Activated naive CD4-positive, alpha-beta T cell (primary cell): ENCODE measurements at regions not wholly inside any gene's neighbourhood (a gene's known extent, or its start where the extent isn't known, plus 50 kb on each side); places are given as distances from the start of the nearest gene placed in this dataset.

Experiments used
- DNase-seq, 4 experiments: peaks; one replicate each; lab custom pipeline; 2025; lab: John Stamatoyannopoulos, UW

DNA sequence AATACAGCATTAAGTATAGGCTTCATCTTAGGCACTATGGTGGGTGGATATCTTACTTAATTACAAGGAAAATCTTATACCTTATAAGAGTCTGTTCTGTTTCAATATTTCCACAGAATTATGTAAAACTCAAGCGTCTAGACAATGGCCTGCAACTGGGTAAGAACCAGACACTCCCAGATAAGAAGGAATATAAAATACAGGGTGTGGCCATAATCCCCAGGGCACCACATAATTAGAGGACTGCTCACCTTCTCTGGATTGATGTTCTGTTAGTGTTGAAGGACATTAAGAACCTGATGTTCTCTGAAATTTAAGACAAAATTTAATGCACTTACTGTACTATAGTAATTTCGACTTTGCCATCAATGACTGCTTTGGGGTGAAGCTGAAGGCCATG, 198.2 kb upstream of the ARSJ start:
- no peak for DNase-seq

DNA sequence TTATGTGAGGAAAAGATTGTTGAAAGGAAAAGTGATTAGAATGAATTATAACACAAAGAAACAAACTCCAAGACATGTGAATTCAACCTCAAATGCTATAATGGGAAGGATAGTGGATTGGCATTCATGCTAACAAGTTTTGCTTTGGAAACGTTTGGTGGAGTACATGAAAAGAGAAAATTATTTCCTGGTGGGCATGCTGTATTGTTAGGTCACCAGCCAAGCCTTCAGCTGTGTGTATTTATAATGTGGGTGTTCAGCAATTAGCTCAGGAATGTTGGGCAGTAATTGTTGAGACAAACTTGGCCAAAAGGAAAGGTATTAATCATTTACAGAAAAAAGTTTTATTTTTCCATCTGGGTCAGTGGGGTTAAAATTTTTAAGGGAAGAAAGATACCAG, 198.9 kb upstream of the ARSJ start:
- DNase-seq, result no peak

DNA sequence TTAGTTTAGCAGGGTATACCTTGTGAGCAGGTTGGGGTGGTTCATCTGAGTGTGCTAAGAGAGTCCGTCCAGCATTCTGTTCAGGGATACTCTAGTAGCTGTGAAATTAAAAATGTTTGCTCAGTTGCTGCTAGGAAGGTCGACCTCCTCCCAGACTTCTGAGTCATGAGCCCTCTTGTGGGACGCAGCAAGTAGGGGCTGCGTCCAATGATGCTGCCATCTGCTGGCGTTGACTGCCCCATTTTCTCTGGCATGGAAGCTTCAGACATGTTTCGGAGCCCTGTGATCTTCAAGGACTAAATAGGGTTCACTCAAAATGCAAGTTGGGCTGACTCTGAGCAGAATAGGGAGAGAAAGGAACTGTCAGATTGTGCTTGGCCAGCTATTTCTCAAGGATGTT, 201.0 kb upstream of the ARSJ start:
- DNase-seq, result peak in 2 of 4 experiments; percentile 3 to 33

DNA sequence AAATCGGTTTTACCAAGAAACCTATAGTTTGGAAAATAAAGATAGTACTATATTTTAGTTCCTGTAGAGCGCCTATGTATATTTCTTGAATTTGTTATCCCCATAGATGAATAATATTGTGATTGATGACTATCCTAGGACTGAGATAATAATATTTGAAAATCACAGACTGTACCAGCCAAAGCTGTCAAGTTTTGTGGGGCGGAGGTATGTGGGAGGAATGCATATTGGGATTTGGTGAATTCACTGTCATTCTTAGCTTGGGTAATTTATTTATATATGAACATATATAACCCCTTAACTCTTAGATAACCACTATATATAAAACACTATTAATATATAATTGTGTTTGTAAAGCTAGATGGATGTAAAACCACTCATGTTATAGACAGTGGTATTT, 205.5 kb upstream of the ARSJ start:
- no peak for DNase-seq

DNA sequence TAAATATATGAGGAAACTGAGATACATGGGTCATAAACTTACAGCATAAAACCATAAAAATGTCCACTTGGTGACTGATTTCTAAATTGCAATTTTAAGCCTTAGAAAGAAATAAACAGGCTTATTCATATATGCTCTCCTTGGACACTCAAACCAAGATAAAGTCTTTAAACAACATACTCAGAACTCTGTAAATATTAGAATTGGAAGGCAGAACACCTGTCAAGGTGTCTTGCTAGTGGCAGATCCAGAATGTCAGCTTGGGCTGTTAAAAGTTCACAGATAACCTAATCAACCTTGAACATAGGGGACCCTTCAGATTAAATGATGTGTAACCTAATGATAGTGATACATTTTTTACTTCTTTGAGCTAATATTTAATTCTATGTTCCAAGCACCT, 208.1 kb upstream of the ARSJ start:
- DNase-seq, result no peak

DNA sequence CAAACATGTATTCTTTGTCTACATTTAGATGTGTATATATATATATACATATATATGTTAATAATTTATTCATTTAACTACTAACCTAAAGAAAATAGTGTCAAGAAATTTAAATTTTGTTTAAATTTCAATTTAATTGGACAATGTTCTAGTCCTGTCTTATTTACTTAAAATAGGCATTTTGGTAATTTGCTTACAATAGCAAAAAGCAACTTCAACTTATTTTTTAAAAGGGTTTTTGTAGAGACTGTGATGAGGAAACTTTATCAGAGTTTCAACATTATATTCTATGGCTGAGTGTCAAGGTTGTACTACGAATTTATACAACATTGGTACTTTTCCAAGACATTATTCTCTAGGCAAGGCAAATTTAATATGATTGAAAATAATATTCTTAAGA, 212.0 kb upstream of the ARSJ start:
- no peak for DNase-seq

DNA sequence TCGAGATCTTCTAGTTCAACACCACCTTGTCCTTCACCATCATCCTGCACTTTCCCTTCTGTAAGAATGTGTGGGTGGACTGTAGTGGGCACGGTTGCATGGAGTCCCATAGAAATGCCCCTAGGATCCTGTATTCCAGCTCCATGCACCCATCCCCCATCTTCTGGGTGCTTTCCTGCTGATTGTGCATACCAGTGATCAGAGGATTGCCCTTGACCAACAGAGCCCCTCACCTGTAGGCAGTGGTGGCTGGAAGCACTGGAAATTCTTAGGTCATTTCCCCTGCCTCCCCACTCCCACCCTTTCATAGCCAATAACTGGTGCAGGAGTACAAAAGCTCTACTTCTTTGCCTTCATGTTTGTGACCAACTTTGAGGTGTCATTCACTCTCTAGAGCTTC, 213.4 kb upstream of the ARSJ start:
- DNase-seq, result no peak

DNA sequence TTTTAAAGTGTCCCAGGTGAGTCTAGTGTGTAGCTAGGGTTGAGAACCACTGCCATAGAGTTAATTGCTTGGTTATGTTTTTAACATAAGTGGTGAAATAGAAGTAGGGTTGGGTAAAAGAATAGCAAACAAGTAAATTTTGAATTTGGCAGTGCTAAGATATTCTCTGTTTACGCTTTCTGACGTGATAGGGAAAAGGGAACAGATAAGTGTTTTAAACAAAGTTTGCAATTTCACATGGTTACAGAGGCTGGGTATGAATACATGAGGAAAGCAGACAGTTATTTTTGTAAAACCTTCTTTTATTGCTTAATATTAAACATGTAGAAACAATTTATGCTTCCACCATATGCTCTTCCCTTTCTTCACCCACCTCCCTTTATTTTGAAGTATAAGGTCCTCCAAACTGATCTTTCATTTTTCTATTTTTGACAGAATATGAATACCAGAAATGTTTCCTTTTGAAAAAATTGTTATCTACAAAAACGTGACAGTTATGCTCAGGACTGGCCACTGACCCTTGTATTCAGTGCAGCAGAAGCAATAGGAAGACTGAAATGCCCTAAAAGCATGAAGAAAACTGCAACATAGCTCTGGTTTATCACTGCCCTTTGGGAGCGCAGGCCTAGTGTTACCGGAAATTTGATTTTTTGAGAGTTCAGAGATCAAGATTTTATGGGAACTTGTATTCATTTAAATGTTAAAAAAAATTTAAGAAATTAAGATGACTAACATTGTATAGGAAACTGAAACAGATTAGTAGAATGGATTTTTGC, 214.4 kb upstream of the ARSJ start:
- DNase-seq, result no peak

DNA sequence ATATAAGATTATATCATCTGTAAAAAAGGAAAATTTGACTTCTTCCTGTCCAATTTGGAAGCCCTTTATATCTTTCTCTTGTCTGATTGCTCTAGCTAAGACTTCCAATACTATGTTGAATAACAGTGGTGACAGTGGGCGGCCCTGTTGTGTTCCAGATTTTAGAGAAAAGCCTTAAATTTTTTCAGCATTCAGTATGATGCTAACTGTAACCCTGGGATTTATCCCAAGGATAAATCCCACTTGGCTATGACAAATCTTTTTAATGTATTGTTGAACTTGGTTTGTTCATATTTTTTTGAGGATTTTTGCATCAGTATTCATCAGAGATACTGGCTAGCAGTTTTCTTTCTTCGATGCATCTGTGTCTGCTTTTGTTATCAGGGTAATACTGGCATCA, 217.2 kb upstream of the ARSJ start:
- no peak for DNase-seq

DNA sequence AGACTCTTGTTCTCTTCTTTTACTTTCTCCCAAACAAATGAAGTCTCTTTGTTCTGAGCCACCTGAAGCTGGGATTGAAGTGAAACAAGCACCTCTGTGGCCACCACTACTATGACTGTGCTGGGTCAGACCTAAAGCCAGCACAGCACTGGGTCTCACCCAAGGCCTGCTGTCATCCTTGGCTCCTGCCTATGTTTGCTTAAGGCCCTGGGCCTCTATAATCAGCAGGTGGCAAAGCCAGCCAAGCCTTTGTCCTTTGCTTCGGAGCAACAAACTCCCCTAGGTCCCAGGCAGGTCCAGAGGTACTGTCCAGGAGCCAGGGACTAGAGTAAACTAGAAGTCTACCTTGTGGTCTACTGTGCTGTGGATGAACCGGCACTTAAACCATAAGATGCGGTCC, 220.6 kb upstream of the ARSJ start:
- DNase-seq, result no peak

DNA sequence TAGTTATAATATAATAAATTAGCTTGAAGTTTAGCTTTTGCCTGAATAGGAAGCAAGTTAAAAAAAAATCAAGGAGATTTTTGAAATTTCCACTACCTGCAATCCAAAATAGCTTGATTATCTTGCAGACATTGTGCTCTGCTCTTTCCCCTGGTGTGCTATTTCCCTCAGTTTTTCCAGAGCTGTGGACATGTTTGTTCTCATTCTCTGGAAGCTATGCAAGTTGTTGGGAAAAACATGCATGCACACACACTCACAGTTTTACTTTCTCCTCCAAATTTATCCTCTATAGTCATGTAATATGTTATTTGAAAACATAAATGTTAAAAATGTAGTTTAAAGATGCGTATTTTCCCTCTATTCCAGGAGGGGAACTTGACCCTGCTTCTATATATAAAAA, 225.8 kb upstream of the ARSJ start:
- DNase-seq, result no peak

DNA sequence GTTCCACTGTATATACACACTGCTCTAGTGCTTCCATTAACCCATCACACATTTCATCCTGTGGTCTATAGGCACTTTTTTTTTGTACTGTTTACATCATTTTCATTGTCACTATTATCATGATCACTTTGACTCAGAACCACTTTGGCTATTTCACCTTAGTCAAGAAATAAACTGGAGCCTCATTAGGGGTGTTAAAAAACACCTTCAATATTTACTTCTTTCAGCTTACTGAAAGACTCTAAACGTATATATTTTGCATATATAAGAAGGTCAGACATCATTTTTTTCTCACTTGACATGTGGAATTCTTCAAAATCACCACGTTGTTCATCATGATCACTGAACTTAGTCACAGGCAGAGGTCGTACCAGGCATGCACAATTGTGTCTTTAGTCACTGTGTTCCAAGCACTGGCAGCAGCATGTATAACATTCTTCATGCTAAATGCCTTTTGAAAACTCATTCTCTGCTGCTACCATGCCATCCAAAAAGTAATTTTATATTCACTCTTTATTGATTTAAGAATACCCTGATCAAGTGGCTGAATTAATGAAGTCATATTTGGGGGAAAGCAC, 229.2 kb upstream of the ARSJ start:
- no peak for DNase-seq

DNA sequence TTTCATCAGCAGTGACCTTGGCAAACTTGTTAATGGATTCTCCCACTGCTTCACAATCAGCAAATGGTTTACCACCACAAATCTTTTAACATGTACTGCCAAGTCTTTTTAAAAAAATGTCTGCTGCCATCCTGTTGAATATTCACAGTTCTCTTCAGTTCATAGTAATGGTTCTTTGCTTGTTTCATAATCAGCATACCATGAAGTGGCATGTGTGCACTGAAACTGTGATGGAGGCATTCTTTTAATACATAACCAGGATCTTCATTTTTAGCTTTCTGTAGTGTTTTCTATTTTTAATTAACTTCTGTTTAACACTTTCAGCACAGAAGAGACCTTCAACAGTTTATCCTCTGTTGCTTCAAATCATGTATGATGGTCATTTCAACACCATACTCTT, 230.1 kb upstream of the ARSJ start:
- DNase-seq, result no peak

DNA sequence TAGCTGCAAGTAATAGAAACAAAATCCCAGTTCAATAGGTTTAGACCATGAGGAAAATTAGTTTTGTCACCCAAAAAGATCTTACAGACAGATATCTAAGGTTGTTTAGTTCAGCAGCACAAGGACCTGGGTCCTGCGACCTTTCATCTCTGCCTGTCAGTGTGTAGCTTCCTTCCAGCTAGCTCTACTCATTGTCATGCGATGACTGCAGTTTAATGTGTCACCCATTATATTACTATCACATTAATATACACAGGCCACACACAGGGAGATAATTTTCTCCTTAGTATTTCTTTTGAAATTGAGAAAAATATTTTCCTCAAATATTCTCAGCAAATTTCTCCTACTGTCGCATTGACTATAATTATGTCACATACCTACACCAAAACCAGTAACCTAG, 232.1 kb upstream of the ARSJ start:
- no peak for DNase-seq

DNA sequence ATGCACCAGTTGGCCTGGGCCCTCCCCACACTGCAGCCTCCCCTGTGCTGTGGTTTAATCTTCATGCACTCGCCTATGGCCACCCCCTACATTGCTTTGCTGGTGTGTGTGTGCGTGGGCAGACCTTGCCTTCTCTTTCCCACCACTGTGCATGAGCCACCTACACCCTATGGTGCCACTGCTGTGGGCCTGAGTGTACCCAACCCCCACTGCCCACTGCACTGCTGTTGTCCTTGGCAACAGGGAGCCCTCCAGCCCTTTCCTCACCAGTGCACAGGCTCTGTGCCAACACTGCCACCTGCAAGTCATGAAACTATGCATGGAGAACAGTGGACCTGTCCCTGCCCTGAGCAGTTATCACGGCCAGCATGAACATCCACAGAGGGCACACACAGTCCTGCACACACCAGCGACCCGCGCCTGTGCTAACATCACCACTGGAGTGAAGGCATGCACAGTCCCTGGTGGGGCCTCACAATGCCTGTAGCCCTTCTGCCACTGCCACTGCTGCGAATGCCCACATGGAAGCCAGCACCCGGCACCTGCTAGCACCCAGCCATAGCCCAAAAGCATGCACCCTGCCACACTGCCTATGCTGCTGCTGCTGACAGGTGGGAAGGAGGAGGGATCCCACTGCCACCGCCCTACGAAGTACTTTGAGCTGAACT, 237.8 kb upstream of the ARSJ start:
- DNase-seq, result no peak

DNA sequence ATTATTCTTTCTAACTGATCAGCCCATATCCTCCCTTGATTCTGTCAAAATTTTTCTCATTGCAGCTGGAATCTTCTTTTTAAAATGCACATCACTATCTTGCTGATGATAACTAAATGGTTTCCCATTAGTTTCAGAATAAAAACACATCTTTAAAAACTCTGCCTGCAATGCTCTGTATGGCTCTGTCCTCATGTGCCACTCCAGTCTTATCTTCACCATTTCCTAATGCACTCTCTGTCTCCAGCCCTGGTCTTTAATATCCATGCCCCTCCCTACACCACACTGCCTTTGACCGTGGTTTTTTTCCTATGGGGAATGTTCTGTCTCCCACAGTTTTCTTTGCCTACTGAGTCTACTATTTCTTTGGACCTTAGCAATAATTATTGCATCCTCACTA, 244.1 kb upstream of the ARSJ start:
- DNase-seq, result no peak

DNA sequence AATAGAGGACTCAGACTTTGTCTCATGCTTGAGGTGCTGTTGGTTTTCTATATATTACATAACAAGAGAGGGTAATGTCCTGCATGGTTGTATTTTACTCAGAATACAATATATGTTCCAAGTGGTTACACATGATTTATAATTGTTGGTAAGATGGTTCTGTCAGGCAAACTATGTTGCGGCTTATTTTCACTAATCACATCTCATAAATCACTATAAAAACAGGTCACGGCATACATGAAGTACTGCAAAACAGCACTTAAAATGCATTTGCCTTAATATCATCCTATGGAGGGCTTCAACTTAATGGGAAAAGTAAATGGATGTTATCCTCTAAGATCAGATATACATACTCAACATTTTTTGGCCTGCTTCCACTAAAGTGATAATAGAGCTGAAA, 246.0 kb upstream of the ARSJ start:
- DNase-seq, result no peak

DNA sequence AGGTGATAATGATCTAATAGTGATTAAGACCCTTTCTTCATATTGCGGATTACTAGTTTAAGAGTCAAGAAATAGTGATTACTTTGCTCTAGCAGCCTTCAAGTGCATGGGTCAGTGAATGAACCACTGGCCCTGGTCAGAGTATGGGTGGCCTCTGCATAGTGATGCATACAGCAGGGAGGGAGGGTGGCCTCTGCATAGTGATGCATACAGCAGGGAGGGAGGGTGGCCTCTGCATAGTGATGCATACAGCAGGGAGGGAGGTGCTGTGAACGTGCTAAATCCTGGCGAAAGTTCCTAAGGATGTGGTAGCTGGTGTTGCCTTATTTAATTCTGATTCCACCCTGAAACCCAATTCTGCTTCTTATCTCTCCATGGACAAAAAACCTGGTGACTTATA, 246.7 kb upstream of the ARSJ start:
- DNase-seq, result no peak

DNA sequence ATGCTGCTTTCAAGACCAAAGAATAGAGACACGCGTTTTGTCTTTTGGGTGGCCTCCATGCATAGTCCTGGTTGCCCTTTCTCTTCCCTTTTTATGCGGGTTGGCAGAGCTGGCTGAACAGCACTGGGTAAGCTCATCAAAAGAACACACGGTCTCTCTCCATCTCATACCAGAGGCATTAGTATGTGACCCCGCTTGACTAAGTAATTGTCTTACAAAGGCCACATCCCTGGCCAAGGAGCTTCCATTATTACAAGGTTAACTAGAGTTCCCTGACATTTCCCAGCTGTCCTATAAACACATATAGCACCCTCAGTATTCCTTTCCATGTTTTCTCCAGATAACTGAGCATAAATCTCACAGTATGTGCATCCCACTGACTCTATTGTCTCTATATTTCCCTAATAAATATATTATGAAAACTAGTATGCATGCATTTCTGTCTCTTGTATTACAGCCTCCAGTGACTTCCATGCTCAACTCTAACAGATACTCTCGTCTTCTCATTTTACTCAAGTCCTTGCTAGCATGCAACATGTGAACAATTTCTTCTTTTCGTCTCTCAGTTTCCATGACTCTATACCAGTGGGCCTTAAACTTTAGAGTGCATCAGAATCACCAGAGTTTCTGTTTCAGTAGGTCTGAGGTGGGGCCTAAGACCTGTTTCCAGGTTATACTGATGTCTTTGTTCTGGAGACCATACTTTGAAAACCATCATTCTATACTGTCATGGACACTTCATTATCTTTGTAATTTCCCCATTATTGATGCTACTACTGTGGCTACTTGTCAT, 247.7 kb upstream of the ARSJ start:
- DNase-seq, result no peak

DNA sequence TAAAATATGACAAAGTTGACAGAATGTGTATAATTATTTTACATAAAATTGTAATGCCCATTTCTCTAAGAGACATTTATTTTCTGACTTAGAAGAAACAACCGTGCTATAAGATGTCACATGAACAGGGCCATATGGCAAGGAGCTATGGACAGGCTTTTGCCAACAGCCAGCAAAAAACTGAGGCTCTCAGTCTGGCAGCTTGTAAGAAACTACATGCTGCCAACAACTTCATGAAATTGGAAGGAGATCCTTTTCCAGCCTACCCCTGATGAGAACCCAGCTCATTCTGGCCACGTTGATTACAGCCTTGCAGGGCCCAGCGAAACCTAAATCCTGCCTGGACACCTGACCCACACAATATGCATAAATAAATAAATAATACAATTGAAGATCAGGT, 250.3 kb upstream of the ARSJ start:
- DNase-seq, result no peak

DNA sequence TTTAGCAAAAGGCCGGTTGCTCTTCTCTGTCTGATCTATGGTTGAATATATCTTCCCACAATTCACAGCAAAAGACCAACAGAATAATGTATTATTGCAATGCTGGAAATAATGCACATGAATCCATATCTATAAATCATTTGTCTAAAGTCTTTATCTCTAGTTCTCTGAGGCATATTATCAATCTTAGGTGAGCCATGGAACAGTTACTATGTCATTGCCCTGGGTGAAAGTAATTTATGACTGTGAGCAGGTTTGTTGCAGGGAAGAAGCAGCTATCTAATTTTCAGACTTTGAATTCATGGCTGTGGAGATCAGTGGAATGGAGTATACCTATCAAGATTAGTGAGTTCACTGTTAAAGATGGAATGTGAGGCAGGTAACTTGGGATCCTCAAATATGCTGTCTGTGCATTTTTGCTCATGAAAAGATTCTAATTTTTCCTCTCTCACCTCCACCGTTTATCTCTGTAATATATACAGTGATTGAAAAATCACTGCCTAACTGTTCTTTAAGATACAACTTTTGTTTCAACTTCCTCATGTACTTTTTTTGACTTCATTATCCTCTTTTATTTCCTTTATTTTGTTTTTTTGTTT, 256.8 kb upstream of the ARSJ start:
- DNase-seq, result no peak

DNA sequence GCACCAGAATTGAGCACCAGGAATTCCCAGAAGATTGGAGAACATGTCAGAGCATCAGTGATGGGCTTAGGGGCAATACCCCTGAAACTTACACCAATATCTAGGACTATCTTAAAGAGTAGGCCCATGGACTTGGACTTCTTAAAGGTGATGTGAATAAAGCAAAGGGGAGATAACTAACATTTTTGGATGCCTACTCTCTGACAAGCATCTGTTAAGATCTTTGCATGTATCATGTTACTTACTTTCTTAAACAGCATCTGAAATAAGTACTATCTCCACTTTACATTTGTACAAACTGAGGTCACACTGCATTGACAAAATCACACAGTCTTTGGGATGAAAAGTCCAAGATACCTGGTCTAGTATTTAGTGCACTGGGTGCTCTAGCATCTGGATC, 258.6 kb upstream of the ARSJ start:
- no peak for DNase-seq
